ENCODE measurements at regions not wholly inside any gene's neighbourhood (a gene's known extent, or its start where the extent isn't known, plus 50 kb on each side); places are given as distances from the start of the nearest gene placed in this dataset.

DNA sequence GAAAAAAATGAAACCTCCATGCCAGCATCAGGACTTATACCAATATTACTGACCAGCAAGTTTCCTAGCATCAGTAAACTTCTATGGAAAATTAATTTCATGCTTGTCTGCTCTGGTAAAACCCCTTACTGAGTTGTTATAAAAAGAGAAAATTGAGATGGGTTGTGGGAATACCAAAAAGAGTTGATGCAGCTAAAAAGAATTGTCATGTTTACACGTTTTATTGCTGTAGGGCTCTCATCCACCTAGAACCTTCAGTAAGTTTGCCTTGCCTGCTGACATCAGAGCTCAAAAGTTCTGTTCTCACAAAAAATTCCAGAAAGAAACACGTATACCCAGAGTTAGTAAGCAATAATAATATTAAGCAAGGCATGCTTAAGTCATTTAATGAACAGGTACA is 641.3 kb upstream of the ZNF385D start:
- TF ChIP-seq EZH2 (IDR thresholded peaks at IDR 0.05; ENCODE audit: borderline replicate concordance, low read depth, low read length, severe bottlenecking) (no peak), CTCF (IDR thresholded peaks at IDR 0.05; ENCODE audit: borderline replicate concordance, extremely low read depth, low read length, poor library complexity, severe bottlenecking) (no peak)

Measured in DND-41 (cell line).